Transverse colon (tissue), 4 donors: ENCODE measurements at regions not wholly inside any gene's neighbourhood (a gene's known extent, or its start where the extent isn't known, plus 50 kb on each side); places are given as distances from the start of the nearest gene placed in this dataset.

ENCODE experiments used
- CTCF ChIP-seq, 5 experiments: fragments of 200-600 bp in 3 of 5; fragments of 450-650 bp in 2 of 5; sonication (generic) in 3 of 5; IDR thresholded peaks; 1 replicate in 2 of 5; 2 replicates in 3 of 5; pipeline ENCODE4 v1.5.1; 2016 to 2017; ENCODE audit warnings: antibody characterized with exemption in 5 of 5, inconsistent platforms in 3 of 5, mild to moderate bottlenecking in 2 of 5, moderate library complexity in 1 of 5
- EP300 ChIP-seq: sonication (generic); formaldehyde crosslinking; IDR thresholded peaks from one replicate; pipeline ENCODE4 v1.6.1; 2017; ENCODE audit warnings: antibody characterized with exemption, low read depth
- POLR2A ChIP-seq: fragments of 450-650 bp; IDR thresholded peaks from one replicate; pipeline ENCODE4 v1.6.1; 2016; ENCODE audit warnings: antibody characterized with exemption, mild to moderate bottlenecking, moderate library complexity
- POLR2AphosphoS5 ChIP-seq, 3 donors: sonication (generic); formaldehyde crosslinking; IDR thresholded peaks; one replicate each; pipeline ENCODE4 v1.6.1; 2016; ENCODE audit warnings: antibody characterized with exemption in 3 of 3

DNA sequence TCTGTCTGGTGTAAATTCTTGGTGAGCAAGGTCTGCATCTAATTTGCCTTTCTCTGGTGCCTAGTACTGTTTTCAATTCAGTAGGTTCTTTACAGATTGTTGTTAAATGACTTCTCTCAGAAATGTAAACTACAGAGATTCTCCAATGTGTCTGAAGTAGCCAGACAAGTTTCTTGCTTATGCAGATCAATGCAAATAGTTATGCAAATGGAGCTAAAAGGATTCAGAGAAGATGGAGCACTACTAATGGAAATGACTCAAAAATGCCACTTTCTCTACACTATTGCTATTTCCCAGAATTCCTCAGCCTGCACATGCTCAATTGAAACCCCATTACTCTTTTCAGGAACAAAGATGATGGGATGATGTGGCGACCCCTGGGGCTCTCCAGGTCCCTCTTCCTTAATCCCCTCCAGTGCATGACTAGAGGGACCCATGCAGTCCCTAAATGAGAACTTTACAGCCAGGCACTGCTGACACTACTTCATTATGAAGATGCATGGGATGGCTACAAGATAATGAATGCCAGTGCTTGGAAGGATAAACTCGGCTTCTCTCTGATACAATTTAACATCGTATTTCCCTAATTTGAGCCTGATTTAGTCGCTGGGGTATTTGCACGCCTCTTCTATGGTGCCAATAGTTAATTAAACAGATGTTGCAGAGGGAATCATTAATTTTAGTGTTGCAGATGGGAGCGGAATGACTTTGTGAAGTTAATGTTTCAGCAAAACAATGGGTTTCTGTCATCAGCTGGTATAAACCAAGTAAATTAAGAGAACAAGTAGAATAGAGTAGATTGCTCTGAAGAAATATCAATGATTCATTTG, 753.2 kb downstream of the TLR4 start:
- TF ChIP-seq POLR2A (no peak), CTCF (IDR thresholded peaks at IDR 0.05) (no peak), POLR2AphosphoS5 (IDR thresholded peaks at IDR 0.05) (no peak), EP300 (no peak)
